ENCODE measurements at regions not wholly inside any gene's neighbourhood (a gene's known extent, or its start where the extent isn't known, plus 50 kb on each side); places are given as distances from the start of the nearest gene placed in this dataset.

DNA sequence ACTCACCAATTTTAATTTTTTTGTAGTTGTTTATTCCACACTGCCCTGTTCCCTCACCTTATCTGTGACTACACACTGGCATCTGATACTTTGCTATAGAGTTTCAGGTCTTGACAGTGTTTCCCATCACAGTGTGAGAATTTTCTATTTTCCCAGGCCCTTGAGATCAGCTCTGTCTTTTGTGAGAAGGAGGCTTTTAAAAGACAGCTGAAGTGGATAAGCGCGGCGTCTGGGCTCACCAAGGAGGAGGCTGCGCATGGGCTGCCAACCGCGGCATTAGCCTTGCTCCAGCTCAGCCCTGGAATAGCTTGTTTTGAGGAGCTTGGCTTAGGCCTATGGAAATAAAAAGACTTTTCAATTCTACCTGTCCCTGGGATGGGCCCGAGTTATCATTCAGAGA is 181.3 kb downstream of the RMST start:
- no peak for TF ChIP-seq ZNF274 (IDR thresholded peaks at IDR 0.05; ENCODE audit: low read depth, low read length)
- TF ChIP-seq SUZ12 (IDR thresholded peaks at IDR 0.05; ENCODE audit: extremely low read depth, insufficient read depth, insufficient read length) = no peak
- TF ChIP-seq YY1 (IDR thresholded peaks at IDR 0.05; ENCODE audit: insufficient read depth, insufficient read length) = no peak

Measured in NT2/D1 (cell line).